Endothelial cell (in vitro differentiated cells): ENCODE measurements at regions not wholly inside any gene's neighbourhood (a gene's known extent, or its start where the extent isn't known, plus 50 kb on each side); places are given as distances from the start of the nearest gene placed in this dataset.

Experiments
- DNase-seq: peaks from one replicate; pipeline ENCODE4 v3.0.0; 2021; ENCODE audit warnings: low spot score
- H3K27ac Mint-ChIP-seq: one replicate; pipeline ENCODE4 v1.8.0; 2021; ENCODE audit warnings: mixed read lengths, inconsistent platforms; ENCODE audit not compliant: unreplicated experiment
- H3K27me3 Mint-ChIP-seq: one replicate; pipeline ENCODE4 v1.8.0; 2021; ENCODE audit warnings: mild to moderate bottlenecking, moderate library complexity, mixed read lengths, inconsistent platforms; ENCODE audit not compliant: unreplicated experiment
- H3K36me3 Mint-ChIP-seq: one replicate; pipeline ENCODE4 v1.8.0; 2021; ENCODE audit warnings: mild to moderate bottlenecking, low read depth, mixed read lengths, inconsistent platforms; ENCODE audit not compliant: unreplicated experiment
- H3K4me1 Mint-ChIP-seq: one replicate; pipeline ENCODE4 v1.8.0; 2021; ENCODE audit warnings: mild to moderate bottlenecking, mixed read lengths, inconsistent platforms; ENCODE audit not compliant: unreplicated experiment
- H3K4me3 Mint-ChIP-seq: one replicate; pipeline ENCODE4 v1.8.0; 2021; ENCODE audit warnings: mild to moderate bottlenecking, mixed read lengths, inconsistent platforms; ENCODE audit not compliant: unreplicated experiment
- H3K9me3 Mint-ChIP-seq: one replicate; pipeline ENCODE4 v1.8.0; 2021; ENCODE audit warnings: mixed read lengths, inconsistent platforms; ENCODE audit not compliant: unreplicated experiment
- CTCF ChIP-seq: fragments of 200-600 bp; sonication (generic); IDR thresholded peaks from one replicate; pipeline ENCODE4 v1.5.0; 2021; ENCODE audit warnings: antibody characterized with exemption; ENCODE audit not compliant: unreplicated experiment

GRCh38 chr1:38310079-38310478 lies 263.5 kb upstream of the POU3F1 start:
- Mint-ChIP-seq H3K4me1 (no peaks in the 10 kb centered on the region), H3K36me3 (no peaks in the 10 kb centered on the region), H3K27me3 (peaks cover 2% of the 10 kb centered on the region), H3K9me3 (no peaks in the 10 kb centered on the region), H3K27ac (no peak overlapping the region), H3K4me3 (no peak overlapping the region)
- no peak for TF ChIP-seq CTCF
- DNase-seq: no peak

DNA sequence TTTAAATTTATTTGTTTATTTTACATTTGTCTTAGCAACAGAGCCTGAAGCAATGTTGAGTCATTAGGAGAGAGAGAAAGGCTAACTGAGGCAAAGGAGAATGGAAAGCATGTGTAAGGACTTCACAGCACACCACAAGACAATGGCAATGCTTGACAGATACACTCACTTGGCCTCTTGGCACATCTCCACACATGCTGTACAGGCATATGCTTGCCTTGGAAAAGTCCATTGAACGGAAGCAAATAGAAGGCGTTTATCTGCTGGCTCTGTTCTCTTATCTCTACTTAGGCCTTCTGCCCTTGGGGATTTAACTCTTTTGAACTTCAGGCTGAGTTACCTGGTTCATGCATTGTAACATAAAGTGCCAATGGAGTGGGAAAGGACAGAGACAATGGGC lies 262.2 kb upstream of the POU3F1 start:
- TF ChIP-seq CTCF: no peak
- H3K4me1 Mint-ChIP-seq: no peaks in the 10 kb centered on the region
- no peaks in the 10 kb centered on the region for H3K9me3 Mint-ChIP-seq
- peaks cover 2% of the 10 kb centered on the region for H3K27me3 Mint-ChIP-seq
- no peak overlapping the region for H3K4me3 Mint-ChIP-seq
- no peaks in the 10 kb centered on the region for H3K36me3 Mint-ChIP-seq
- no peak for DNase-seq
- H3K27ac Mint-ChIP-seq: no peak overlapping the region

DNA sequence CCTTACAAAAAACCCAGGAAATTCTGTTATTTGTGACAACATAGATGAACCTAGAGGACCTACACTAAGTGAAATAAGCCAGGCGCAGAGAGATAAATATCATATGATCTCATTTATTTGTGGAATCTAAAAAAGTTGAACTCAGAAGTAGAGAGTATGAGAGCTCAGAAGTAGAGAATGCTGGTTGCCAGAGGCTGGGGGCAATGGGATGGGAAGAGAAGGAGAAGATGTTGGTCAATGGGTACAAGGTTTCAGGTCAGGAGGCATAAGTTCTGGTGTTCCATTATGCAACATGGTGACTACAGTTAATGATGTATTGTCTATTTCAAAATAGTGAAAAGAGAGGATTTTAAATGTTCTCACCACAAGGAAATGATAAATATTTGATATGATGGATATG lies 259.1 kb upstream of the POU3F1 start:
- DNase-seq: no peak
- no peaks in the 10 kb centered on the region for H3K36me3 Mint-ChIP-seq
- no peak overlapping the region for H3K27ac Mint-ChIP-seq
- no peak for TF ChIP-seq CTCF
- no peaks in the 10 kb centered on the region for H3K4me1 Mint-ChIP-seq
- H3K4me3 Mint-ChIP-seq: no peak overlapping the region
- no peaks in the 10 kb centered on the region for H3K9me3 Mint-ChIP-seq
- peaks cover under 1% of the 10 kb centered on the region for H3K27me3 Mint-ChIP-seq

- Mint-ChIP-seq H3K4me3 (no peak overlapping the region), H3K36me3 (no peaks in the 10 kb centered on the region), H3K9me3 (no peaks in the 10 kb centered on the region), H3K4me1 (no peaks in the 10 kb centered on the region), H3K27ac (no peak overlapping the region), H3K27me3 (no peaks in the 10 kb centered on the region)
- no peak for TF ChIP-seq CTCF
- no peak for DNase-seq
Measured at GRCh38 chr1:38303843-38304242, 257.2 kb upstream of the POU3F1 start.

DNA sequence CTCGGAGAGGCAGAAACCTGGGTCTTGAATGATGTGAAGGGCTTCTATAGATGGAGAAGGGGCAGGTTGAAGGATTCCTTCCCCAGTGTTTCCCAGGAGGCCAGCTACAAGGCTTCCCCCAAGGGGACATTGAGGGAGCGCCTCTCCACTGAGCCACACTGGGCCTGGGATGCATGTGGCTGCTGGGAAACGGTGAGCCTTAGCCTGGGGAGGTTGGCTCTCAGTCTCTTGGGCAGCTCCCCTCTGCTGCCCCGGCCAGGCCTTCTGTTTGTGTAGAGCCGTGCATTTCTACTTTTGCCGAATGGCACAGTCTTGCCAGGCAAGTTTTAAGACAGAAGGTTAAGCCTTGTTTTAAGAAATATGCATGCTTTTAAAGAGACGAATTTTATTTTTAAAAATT lies 254.4 kb upstream of the POU3F1 start:
- no peak for TF ChIP-seq CTCF
- no peak for DNase-seq
- Mint-ChIP-seq H3K4me3 (no peak overlapping the region), H3K27ac (no peak overlapping the region), H3K36me3 (no peaks in the 10 kb centered on the region), H3K4me1 (no peaks in the 10 kb centered on the region), H3K27me3 (no peaks in the 10 kb centered on the region), H3K9me3 (no peaks in the 10 kb centered on the region)
